ENCODE measurements at regions not wholly inside any gene's neighbourhood (a gene's known extent, or its start where the extent isn't known, plus 50 kb on each side); places are given as distances from the start of the nearest gene placed in this dataset.

DNA sequence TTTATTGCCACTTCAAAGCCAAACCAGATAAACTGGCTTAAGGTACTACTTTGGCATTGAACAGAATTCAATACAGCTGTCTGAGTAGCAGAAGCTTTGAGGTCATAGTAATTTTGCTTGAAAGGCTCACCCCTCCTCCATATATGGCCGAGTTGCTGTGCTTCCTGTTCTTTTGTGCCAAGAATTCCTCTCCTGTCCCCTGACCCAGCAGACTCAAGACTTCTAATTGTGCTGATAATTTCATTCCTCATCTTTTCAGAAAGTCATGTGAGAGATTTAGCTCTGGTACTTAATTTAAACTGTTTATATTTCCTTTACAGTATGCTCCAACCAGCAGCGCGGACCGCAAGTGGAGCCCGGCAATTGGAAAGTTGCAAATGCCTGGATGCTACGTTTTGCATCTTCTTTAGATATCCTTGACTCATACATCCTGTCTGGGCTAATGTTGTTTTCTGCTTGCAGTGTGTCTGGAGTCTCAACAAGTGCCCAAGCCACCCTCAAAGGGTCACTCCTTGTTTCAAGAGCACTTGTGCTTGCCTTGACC, 373.4 kb downstream of the PDGFC start:
- no peaks in the 10 kb centered on the region for H4K20me1 ChIP-seq (replicated peaks; ENCODE audit: control insufficient read depth, extremely low read depth, insufficient read depth, low read length)
- intact Hi-C loops (cut with micrococcal nuclease) (loop anchor here (1.0 to 10.0 kb wide), 4 partner anchors 122 to 447 kb away; partner anchors contain the start of gene PDGFC), dilution Hi-C loops (cut with MboI; ENCODE audit: extremely low pct_ligation_motif_present, low sequenced_read_pairs) (no loop called here)
- H2AFZ ChIP-seq (ENCODE audit: low read depth, low read length) = peak overlapping the region; percentile 73
- peaks cover 12% of the 10 kb centered on the region for H3K4me1 ChIP-seq (ENCODE audit: control insufficient read depth, extremely low read depth, insufficient read depth, low read length)
- H3K9ac ChIP-seq (replicated peaks; ENCODE audit: extremely low read depth, insufficient read depth, low read length) = peak overlapping the region; percentile 59
- no peaks in the 10 kb centered on the region for H3K9me1 ChIP-seq (replicated peaks; ENCODE audit: control insufficient read depth, extremely low read depth, insufficient read depth, low read length)
- H3K4me2 ChIP-seq (ENCODE audit: insufficient read depth, low read length) = peak overlapping the region; percentile 73
- H3K79me2 ChIP-seq (ENCODE audit: control insufficient read depth, insufficient read depth, low read length) = no peaks in the 10 kb centered on the region
- FAIRE-seq (peak; percentile 95), DNase-seq (ENCODE audit: low read depth, low spot score) (peak; percentile 72)
- no peaks in the 10 kb centered on the region for H3K27me3 ChIP-seq (ENCODE audit: control insufficient read depth in 2 of 2, insufficient read depth in 2 of 2, low read length in 2 of 2)
- H3K4me3 ChIP-seq (replicated peaks in 1 of 3; ENCODE audit: insufficient read depth in 1 of 3, low read depth in 1 of 3, low read length in 3 of 3) = no peak overlapping the region
- no peaks in the 10 kb centered on the region for H3K36me3 ChIP-seq (ENCODE audit: control insufficient read depth in 2 of 2, extremely low read depth in 1 of 2, insufficient read depth in 2 of 2, low read length in 2 of 2)
- no peak for TF ChIP-seq MAX (IDR thresholded peaks at IDR 0.05; ENCODE audit: insufficient read depth, insufficient read length)
- no peak for TF ChIP-seq CTCF (IDR thresholded peaks at IDR 0.05; ENCODE audit: extremely low read depth in 1 of 2, insufficient read depth in 1 of 2, low read depth in 1 of 2, low read length in 2 of 2)
- TF ChIP-seq EZH2 (IDR thresholded peaks at IDR 0.05; ENCODE audit: borderline replicate concordance, low read depth, low read length, severe bottlenecking) = no peak
- no peak for TF ChIP-seq GATA2 (IDR thresholded peaks at IDR 0.05; ENCODE audit: insufficient read depth, insufficient read length, low read depth, low read length)
- TF ChIP-seq FOS (IDR thresholded peaks at IDR 0.05; ENCODE audit: borderline replicate concordance, insufficient read depth, low read length) = peak; percentile 74
- H3K9me3 ChIP-seq (replicated peaks; ENCODE audit: control insufficient read depth, insufficient read depth, low read length) = no peaks in the 10 kb centered on the region
- ChIA-PET POLR2A (no interaction called here), CTCF (interaction anchor here (0.9 kb wide), 1 partner anchor 122 kb away, joined by 3 read pairs; no protein-coding TSS in a partner anchor)
- BruUV-seq (replicated peaks) = TSS peak; percentile 70
- peak overlapping the region; percentile 57 for H3K27ac ChIP-seq (ENCODE audit: insufficient read depth, low read depth, low read length)

Data from endothelial cell of umbilical vein (primary cell).